ENCODE measurements at regions not wholly inside any gene's neighbourhood (a gene's known extent, or its start where the extent isn't known, plus 50 kb on each side); places are given as distances from the start of the nearest gene placed in this dataset.
A peak's percentile ranks its signal among the peaks of the same experiment; 100 is the strongest.
"Not testable (repeated sequence)": the region's sequence is repeated elsewhere in the genome, so short reads cannot be mapped to it uniquely, and the experiment has no call there.

- DNase-seq (ENCODE audit: low read depth) = not testable (repeated sequence)
Measured at GRCh38 chr6:180091-180694, 112.1 kb upstream of the DUSP22 start.

GRCh38 chr6:181049-181654, 111.1 kb upstream of the DUSP22 start:
- DNase-seq (ENCODE audit: low read depth) = no peak

- DNase-seq (ENCODE audit: low read depth) = no peak
Measured at GRCh38 chr6:183668-184067, 108.6 kb upstream of the DUSP22 start.

DNA sequence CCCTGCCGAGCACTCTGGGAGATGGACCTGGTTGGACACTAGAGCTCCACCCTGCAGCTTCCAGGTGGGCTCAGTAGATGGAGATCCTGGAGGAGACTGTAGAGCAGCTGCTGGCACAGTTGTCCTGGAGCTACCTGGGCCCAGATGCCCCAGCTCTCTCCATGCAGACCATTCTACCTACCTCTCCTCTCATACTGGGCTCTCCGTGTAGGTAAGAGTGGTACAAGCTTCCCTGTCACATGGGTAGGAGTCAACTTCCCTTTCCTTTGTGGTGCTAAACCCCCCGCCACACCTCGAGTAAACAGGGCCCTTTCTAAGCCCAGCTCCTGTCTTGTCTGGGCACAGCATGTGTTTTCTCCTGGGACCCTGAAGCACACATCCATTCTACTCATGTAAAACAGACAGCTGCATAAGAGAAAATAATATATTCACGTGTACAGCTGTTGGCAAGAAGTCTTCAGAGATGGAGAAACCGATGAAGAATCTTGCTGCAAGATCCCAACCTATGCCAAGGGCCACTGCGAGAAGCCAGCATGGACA, 108.1 kb upstream of the DUSP22 start:
- DNase-seq (ENCODE audit: low read depth) = no peak

DNA sequence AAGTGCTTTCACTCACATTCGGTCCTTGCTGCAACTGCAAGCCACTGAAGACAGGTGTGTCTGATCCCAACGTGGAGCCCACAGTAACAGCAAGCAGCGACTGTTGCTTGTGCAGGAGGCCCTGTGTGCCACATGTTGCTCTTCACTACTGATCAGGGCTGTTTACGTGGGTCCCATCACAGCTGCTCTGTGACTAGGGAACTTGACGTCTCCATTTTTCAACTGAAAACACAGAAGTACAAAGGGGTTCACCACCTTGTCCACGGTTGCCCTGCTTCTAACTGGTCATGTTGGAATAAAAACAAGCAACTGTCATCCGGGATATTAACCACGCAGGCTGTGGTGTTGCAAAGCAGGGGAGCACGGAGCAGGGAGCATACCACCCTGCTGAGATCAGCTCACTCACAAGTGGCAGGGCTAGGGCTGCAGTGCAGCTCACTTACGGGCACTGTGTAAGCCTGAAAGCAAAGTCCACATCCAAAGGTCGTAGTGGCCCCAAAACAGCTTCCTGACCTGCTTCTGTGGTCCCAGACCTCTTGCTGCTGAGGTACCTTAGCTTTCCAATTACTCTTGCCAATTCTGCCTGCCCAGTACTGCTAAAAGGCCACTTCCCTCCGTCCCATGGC, 105.8 kb upstream of the DUSP22 start:
- DNase-seq (ENCODE audit: low read depth) = no peak

DNA sequence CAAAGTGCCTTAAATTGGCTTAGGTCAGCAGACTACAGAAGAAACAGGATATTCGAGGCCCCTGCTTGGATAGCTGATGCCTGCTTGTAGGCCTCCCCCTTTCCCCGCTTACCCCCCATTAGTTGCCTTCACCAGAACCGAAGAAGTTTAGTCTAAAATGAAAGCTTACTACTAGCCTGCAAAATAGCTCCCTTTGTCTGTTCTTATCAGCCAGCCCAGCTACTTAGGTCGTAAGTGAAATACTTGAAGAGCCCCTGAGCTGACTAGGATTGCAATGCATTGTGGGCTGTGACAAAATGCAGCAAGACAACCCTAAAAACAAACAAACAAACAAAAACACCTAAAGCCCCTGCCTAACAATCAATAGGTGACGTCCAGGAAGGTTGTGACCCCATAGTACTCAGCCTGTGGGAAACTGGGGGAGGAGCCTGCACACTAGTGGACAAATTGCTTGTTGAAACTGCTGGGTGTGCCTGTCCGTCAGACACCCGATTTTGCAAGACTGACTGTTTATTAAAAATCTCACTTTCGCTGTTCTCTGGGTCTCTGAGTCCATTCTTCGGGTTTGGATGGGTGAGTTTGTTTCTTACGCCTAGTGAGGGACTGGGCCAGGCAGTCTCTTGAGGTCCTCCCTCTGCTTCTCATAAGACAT, 105.0 kb upstream of the DUSP22 start:
- DNase-seq (ENCODE audit: low read depth) = no peak

- peak; percentile 64 for DNase-seq (ENCODE audit: low read depth)
Measured at GRCh38 chr6:188821-189655, 103.2 kb upstream of the DUSP22 start.

DNA sequence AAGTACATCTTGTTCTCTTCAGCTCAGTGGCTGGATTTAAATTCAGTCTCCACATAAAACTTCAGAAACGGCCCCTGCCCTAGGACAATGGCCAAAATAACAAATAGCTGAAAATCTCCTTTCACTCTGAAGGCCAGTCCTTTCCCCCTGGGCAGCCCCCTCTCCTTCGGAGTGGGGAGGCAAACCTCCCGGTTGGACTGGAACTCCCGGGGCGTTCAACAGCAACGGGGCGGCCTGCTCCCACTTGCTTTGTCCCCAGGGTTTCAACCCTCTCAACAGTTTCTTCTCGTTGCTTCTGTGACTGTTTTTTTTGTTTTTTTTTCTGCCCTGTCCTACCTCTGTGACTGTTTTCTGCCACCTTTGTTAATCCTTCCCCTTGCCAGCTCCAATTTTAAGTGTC, 102.6 kb upstream of the DUSP22 start:
- DNase-seq (ENCODE audit: low read depth) = no peak

- DNase-seq (ENCODE audit: low read depth) = no peak
Measured at GRCh38 chr6:190596-191395, 101.5 kb upstream of the DUSP22 start.

DNA sequence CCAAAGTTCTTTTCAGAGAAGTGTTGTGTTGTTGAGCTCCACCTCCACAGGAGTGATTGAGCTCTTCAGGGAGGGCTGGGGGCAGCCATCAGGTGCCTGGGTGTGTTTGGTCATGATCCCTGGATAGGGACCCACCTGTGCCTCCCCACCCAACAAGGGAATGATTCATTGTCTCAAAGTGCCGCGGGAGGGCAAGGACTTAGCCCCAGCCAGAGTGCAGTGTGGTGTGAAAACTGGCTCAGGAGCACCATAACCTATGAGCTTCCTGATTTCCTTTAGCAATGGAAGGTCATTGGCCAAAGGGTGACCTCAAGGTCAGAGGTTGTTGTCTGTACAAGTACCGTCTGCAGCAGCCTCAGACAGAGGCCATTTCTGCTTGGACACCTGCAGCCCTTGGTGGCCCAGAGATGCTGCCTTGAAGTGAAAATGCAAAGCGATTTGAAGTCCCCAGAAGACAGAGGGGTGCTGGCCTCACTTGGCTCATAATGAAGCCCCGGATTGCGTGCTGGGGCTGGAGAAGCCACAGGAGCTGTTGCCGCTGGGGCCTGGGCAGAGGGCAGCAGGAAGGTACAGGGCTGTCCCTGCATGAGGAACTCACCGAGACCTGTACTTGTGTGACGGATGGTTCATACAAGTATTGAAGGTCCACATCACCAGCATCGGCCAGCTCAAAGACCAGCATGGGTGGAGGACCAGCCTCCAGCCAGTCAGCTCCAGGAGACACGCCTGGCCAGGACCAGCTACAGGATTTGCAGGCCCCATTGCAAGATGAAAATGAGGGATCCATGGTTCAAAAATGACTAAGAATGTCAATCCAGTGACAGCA, 100.6 kb upstream of the DUSP22 start:
- DNase-seq (ENCODE audit: low read depth) = no peak

- DNase-seq (ENCODE audit: low read depth) = no peak
Measured at GRCh38 chr6:192313-192664, 100.0 kb upstream of the DUSP22 start.

- no peak for DNase-seq (ENCODE audit: low read depth)
Measured at GRCh38 chr6:193180-193579, 99.1 kb upstream of the DUSP22 start.

DNA sequence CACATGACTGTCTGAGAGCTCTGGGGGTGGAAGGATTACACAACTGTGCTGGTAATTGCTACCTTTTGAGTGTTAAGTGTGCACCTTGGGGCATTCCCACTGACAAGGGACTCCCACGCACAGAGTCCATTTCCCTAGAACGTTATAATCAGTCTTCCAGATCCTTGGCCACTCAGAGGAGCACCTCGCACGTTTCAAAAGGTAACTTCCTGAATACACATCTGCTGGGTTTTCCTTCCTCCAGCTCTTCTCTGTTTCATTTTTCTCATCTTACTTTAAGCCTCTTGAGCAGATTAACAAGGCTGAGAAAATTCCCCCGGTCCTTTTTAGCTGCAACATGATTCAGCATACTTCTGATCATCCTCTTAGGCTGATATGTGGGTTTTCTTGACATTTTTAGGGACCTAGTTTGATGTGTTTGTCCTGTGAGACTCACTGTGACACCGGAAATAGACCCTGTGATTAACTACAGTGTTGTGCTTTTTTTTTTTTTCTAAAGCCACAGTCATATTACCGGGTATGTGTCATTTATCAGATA, 98.4 kb upstream of the DUSP22 start:
- DNase-seq (ENCODE audit: low read depth) = no peak

DNA sequence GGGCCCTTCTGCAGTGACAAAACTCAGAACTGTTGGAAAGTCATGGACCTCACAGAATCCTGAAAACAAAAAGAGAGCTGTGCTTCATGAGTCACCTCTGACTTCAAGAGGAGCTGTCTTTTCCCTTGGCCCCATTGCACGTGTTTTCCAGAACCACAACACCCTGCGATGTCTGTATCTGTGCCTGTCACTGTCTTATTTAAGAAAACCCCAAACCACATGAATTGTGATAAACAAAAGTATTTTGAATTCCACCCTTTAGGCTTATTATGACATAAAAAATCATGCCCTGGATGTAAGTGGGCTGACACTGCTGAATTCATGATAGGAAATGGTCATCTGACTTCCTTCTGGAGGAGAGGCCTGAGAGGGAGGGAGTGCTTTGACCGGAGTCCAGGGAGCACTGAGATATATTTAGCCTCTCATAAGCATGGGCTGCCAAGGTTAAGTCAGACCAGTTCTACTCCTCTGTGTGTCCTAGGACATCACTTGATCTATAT, 96.4 kb upstream of the DUSP22 start:
- no peak for DNase-seq (ENCODE audit: low read depth)

GRCh38 chr6:196543-196942, 95.7 kb upstream of the DUSP22 start:
- no peak for DNase-seq (ENCODE audit: low read depth)

DNA sequence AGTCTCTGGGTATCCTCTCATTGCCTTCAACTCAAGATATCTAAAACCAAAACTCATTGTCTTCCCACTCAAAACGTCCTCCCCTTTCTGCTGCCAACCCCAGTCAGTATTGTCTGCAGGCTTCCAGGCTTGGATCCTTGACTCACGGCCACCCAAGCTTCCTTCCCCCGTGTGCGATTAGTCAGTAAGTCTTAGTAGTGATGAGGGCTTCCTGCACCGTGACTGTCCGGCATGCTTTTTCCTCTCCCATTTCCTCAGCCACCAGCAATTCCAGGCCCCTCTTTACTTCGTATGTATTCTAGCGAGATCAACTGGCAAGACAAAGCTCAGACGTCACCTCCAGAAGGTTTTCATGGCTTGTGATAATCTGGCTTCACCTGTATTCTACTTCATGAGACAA, 88.6 kb upstream of the DUSP22 start:
- DNase-seq (ENCODE audit: low read depth) = no peak

- DNase-seq (ENCODE audit: low read depth) = no peak
Measured at GRCh38 chr6:206264-206663, 86.0 kb upstream of the DUSP22 start.

- no peak for DNase-seq (ENCODE audit: low read depth)
Measured at GRCh38 chr6:208364-208763, 83.9 kb upstream of the DUSP22 start.

DNA sequence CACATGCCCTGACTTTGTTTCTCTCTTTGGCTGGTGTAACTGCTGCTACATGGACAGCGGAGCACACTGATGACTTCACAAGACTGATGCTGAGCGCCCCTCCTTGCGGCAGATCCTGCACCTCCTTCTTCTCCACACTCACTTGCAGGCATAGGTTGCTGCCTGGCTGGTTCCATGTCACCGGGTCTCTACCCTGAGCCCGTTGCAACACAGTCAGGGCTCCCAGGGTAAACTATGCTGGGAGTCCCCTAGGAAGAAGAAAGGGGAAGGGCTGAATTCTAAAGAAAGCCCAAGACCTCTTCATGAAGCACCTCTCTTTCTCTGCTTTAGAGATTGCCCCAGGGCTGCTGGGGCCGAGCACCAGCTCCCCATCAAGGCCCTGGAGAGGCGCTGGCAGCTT, 83.3 kb upstream of the DUSP22 start:
- DNase-seq (ENCODE audit: low read depth) = no peak
